ENCODE measurements at regions not wholly inside any gene's neighbourhood (a gene's known extent, or its start where the extent isn't known, plus 50 kb on each side); places are given as distances from the start of the nearest gene placed in this dataset.

- H3K27ac ChIP-seq (ENCODE audit: low read depth, low read length), result no peak overlapping the region
- H4K20me1 ChIP-seq (ENCODE audit: insufficient read depth), result no peaks in the 10 kb centered on the region
- BruUV-seq (replicated peaks), result no TSS peak
- H3K79me2 ChIP-seq (ENCODE audit: insufficient read depth, low read length), result peaks cover 77% of the 10 kb centered on the region
- H3K4me2 ChIP-seq (ENCODE audit: low read length), result no peak overlapping the region
- ChIA-PET POLR2A (no interaction called here), RAD21 (ENCODE audit: low non-redundant PET in 1 of 2, low total read pairs in 2 of 2, uncharacterized antibody in 2 of 2, unreplicated experiment in 2 of 2) (no interaction called here), CTCF (no interaction called here)
- intact Hi-C loops (cut with micrococcal nuclease), result no loop called here
- H3K9ac ChIP-seq (ENCODE audit: low read length), result no peak overlapping the region
- DNase-seq (ENCODE audit: low read depth, low spot score) (no peak), ATAC-seq (no peak)
- H3K9me3 ChIP-seq (ENCODE audit: control insufficient read depth in 1 of 2, insufficient read depth in 1 of 2, low read depth in 1 of 2, low read length in 2 of 2), result no peaks in the 10 kb centered on the region
- no peak overlapping the region for H3K4me3 ChIP-seq (replicated peaks in 1 of 2; ENCODE audit: low read depth in 1 of 2, low read length in 2 of 2)
- no peaks in the 10 kb centered on the region for H3K27me3 ChIP-seq (ENCODE audit: insufficient read depth, low read length)
- H2AFZ ChIP-seq (ENCODE audit: low read depth, low read length, poor library complexity, severe bottlenecking), result no peak overlapping the region
- H3K36me3 ChIP-seq (ENCODE audit: control insufficient read depth in 1 of 2, insufficient read depth in 2 of 2, low read length in 2 of 2), result no peaks in the 10 kb centered on the region
- no peaks in the 10 kb centered on the region for H3K9me2 ChIP-seq (ENCODE audit: insufficient read depth)
- TF ChIP-seq YY1 (IDR thresholded peaks at IDR 0.05; ENCODE audit: extremely low read depth, insufficient replicate concordance, low read depth, low read length), result no peak
- TF ChIP-seq SP1 (IDR thresholded peaks at IDR 0.05; ENCODE audit: low read depth), result no peak
- no peak for TF ChIP-seq CBX3 (IDR thresholded peaks at IDR 0.05; ENCODE audit: low read depth)
- no peak for TF ChIP-seq CTCF (IDR thresholded peaks at IDR 0.05 in 2 of 3, conservative IDR thresholded peaks at IDR 0.05 in 1 of 3; ENCODE audit: borderline replicate concordance in 1 of 3, insufficient read depth in 1 of 3, low read depth in 2 of 3, low read length in 2 of 3)
- no peak for TF ChIP-seq FOSL1 (IDR thresholded peaks at IDR 0.05; ENCODE audit: low read depth)
- TF ChIP-seq SRF (IDR thresholded peaks at IDR 0.05; ENCODE audit: low read depth), result no peak
- TF ChIP-seq JUND (IDR thresholded peaks at IDR 0.05), result no peak
- no peak for TF ChIP-seq EGR1 (IDR thresholded peaks at IDR 0.05; ENCODE audit: low read depth)
- no peak for TF ChIP-seq ELF1 (IDR thresholded peaks at IDR 0.05; ENCODE audit: borderline replicate concordance, low read depth)
- H3K4me1 ChIP-seq (ENCODE audit: control insufficient read depth in 1 of 2, insufficient read depth in 2 of 2, low read length in 2 of 2), result peaks cover 28 to 37% of the 10 kb centered on the region in 2 experiments
Observed at GRCh38 chr12:124504273-124505000, 63.0 kb downstream of the NCOR2 start.
